Calu3 (cell line): ENCODE measurements at regions not wholly inside any gene's neighbourhood (a gene's known extent, or its start where the extent isn't known, plus 50 kb on each side); places are given as distances from the start of the nearest gene placed in this dataset.

Source experiments
- BruUV-seq: library from RNA; stranded (reverse); fragments of 400-500 nt; replicated peaks from 2 replicates; lab custom pipeline; 2021; lab: Mats Ljungman, UMichigan
- CTCF ChIA-PET: fragments of 300-600 bp; sonication (Branson Sonifier 250); formaldehyde crosslinking; loops from one replicate; lab custom pipeline; 2022; ENCODE audit warnings: antibody characterized with exemption; lab: Charles Lee
- DNase-seq: peaks from one replicate; pipeline ENCODE4 v3.0.0; 2022
- H3K27ac Mint-ChIP-seq: one replicate; pipeline ENCODE4 v1.8.0; 2022; ENCODE audit warnings: mixed read lengths; ENCODE audit not compliant: unreplicated experiment
- H3K27me3 Mint-ChIP-seq: one replicate; pipeline ENCODE4 v1.8.0; 2022; ENCODE audit warnings: mixed read lengths; ENCODE audit not compliant: unreplicated experiment
- H3K36me3 Mint-ChIP-seq: one replicate; pipeline ENCODE4 v1.8.0; 2022; ENCODE audit warnings: mild to moderate bottlenecking, moderate library complexity, mixed read lengths; ENCODE audit not compliant: insufficient read depth, unreplicated experiment
- H3K4me1 Mint-ChIP-seq: one replicate; pipeline ENCODE4 v1.8.0; 2022; ENCODE audit warnings: mild to moderate bottlenecking, low read depth, mixed read lengths; ENCODE audit not compliant: unreplicated experiment
- H3K4me3 Mint-ChIP-seq: one replicate; pipeline ENCODE4 v1.8.0; 2022; ENCODE audit warnings: mild to moderate bottlenecking, low read depth, moderate library complexity, mixed read lengths; ENCODE audit not compliant: unreplicated experiment
- H3K9me3 Mint-ChIP-seq: one replicate; pipeline ENCODE4 v1.8.0; 2022; ENCODE audit warnings: low read depth, mixed read lengths; ENCODE audit not compliant: unreplicated experiment
- intact Hi-C: fragments of 100-400 bp; cut with micrococcal nuclease; formaldehyde crosslinking; loops from one replicate; pipeline ENCODE4 v1.10.0; 2022; ENCODE audit not compliant: unreplicated experiment
- TF ChIP-seq, protein P1 (sequence below): fragments of 200-600 bp; IDR thresholded peaks from one replicate; pipeline ENCODE4 v1.8.0; 2022; ENCODE audit warnings: antibody characterized with exemption; ENCODE audit not compliant: unreplicated experiment

DNA sequence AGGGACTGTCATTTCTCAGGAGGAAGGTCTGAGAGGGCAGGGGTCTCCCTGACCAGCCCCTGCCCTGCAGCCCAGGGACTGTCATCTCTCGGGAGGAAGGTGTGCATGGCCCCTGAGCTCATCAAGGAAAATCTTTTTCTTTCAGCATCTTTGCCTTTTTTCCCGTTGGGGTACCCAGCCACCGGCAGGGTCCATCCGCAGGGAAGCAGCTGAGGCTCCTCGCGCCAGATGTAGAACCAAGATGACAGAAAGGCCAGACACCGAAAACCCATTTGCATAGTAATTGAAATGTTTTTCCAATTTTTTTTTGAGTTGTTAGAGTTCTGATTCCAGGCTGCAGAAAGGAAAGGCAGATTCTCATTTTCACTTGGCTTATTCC lies 613.9 kb downstream of the TBC1D22A start:
- no peak for DNase-seq
- TF ChIP-seq, protein P1, sequence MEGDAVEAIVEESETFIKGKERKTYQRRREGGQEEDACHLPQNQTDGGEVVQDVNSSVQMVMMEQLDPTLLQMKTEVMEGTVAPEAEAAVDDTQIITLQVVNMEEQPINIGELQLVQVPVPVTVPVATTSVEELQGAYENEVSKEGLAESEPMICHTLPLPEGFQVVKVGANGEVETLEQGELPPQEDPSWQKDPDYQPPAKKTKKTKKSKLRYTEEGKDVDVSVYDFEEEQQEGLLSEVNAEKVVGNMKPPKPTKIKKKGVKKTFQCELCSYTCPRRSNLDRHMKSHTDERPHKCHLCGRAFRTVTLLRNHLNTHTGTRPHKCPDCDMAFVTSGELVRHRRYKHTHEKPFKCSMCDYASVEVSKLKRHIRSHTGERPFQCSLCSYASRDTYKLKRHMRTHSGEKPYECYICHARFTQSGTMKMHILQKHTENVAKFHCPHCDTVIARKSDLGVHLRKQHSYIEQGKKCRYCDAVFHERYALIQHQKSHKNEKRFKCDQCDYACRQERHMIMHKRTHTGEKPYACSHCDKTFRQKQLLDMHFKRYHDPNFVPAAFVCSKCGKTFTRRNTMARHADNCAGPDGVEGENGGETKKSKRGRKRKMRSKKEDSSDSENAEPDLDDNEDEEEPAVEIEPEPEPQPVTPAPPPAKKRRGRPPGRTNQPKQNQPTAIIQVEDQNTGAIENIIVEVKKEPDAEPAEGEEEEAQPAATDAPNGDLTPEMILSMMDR: no peak
- Mint-ChIP-seq H3K4me1 (peaks cover 8% of the 10 kb centered on the region), H3K27ac (no peak overlapping the region), H3K36me3 (no peaks in the 10 kb centered on the region), H3K4me3 (no peak overlapping the region), H3K27me3 (peaks cover 78% of the 10 kb centered on the region), H3K9me3 (peaks cover 4% of the 10 kb centered on the region)
- no TSS peak for BruUV-seq
- CTCF ChIA-PET: no interaction called here
- intact Hi-C loops: no loop called here

GRCh38 chr22:47375621-47376321 lies 613.3 kb downstream of the TBC1D22A start:
- TF ChIP-seq, protein P1: no peak
- H3K27ac Mint-ChIP-seq: no peak overlapping the region

DNA sequence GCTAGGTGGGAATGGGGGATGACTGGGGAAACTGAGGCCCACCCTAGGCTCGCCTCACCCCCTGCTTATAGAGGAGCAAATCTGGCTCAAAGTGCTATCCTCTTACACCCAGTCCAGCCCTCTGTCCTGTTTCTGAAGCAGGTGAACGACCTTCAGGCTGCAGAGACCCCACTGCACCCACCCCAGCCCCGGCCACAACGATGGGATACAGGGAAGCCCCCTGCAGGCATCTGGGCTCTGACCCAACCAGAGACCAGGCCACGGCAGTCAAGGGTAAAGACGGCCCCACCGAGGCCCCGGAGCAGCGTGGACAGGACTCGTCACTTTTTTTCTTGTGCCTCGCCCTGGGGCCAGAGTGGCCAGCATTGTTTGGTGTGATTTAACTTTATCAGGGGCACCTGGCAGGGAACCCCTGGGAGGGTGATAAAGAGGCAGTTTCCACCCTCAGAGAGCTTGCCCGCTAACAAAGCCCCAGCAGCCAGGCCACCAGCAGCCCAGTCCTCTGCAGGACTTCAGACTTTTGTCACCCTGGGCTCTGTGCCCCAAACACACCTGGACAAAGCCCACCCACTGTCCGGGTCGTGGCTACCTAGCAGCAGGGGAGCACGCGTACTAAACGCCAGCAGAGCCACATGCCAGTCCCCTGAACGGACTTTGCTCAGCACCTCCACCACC lies 612.6 kb downstream of the TBC1D22A start:
- intact Hi-C loops: no loop called here
- H3K4me1 Mint-ChIP-seq: peaks cover 8% of the 10 kb centered on the region
- no peak for DNase-seq
- TF ChIP-seq, protein P1: no peak
- CTCF ChIA-PET: no interaction called here
- H3K4me3 Mint-ChIP-seq: no peak overlapping the region
- no peaks in the 10 kb centered on the region for H3K36me3 Mint-ChIP-seq
- no peak overlapping the region for H3K27ac Mint-ChIP-seq
- peaks cover 4% of the 10 kb centered on the region for H3K9me3 Mint-ChIP-seq
- no TSS peak for BruUV-seq
- peaks cover 81% of the 10 kb centered on the region for H3K27me3 Mint-ChIP-seq

More at GRCh38 chr22:47375621-47376321, 613.3 kb downstream of the TBC1D22A start:
- no TSS peak for BruUV-seq
- intact Hi-C loops: no loop called here
- H3K27me3 Mint-ChIP-seq: peaks cover 78% of the 10 kb centered on the region
- H3K4me3 Mint-ChIP-seq: no peak overlapping the region
- no peak for DNase-seq
- peaks cover 4% of the 10 kb centered on the region for H3K9me3 Mint-ChIP-seq
- peaks cover 8% of the 10 kb centered on the region for H3K4me1 Mint-ChIP-seq
- no peaks in the 10 kb centered on the region for H3K36me3 Mint-ChIP-seq
- CTCF ChIA-PET: no interaction called here

DNA sequence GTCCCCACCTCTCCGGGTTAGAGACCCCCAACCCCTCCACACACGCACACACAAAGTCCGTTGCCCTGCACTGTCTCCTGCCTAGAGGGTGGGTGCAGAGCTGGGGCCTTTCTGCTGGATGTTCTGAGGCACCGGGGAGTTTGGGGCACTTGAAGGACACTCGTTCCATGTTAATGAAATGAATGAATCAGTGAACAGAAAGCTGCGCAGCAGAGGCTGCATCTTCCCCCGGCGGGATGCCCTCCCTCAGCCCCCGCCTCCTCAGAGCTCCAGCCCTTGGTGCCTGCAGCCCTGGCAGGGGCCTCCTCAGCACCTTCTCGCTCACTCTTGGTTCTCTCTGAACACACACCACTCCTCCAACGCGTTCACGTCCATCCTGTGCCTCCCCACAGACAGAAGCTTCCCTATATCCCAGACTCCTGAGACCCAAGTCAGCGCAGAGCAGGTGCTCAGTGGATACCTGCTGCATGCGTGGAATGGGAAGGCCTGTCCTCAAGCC lies 611.9 kb downstream of the TBC1D22A start:
- intact Hi-C loops: no loop called here
- TF ChIP-seq, protein P1: no peak
- DNase-seq: no peak
- H3K9me3 Mint-ChIP-seq: peaks cover 4% of the 10 kb centered on the region
- H3K27ac Mint-ChIP-seq: no peak overlapping the region
- CTCF ChIA-PET: no interaction called here
- H3K4me3 Mint-ChIP-seq: no peak overlapping the region
- no TSS peak for BruUV-seq
- H3K4me1 Mint-ChIP-seq: peaks cover 8% of the 10 kb centered on the region
- H3K27me3 Mint-ChIP-seq: peaks cover 85% of the 10 kb centered on the region
- H3K36me3 Mint-ChIP-seq: no peaks in the 10 kb centered on the region
